Liver (tissue), 3 donors: ENCODE measurements at regions not wholly inside any gene's neighbourhood (a gene's known extent, or its start where the extent isn't known, plus 50 kb on each side); places are given as distances from the start of the nearest gene placed in this dataset.

Experiments
- FOXA1 ChIP-seq: IDR thresholded peaks from 2 replicates; pipeline ENCODE4 v1.6.1; 2016; ENCODE audit warnings: antibody characterized with exemption
- JUND ChIP-seq, 2 donors: IDR thresholded peaks; 2 replicates each; pipeline ENCODE4 v1.6.1; 2016; ENCODE audit warnings: antibody characterized with exemption in 2 of 2
- RAD21 ChIP-seq, 2 donors: IDR thresholded peaks; 2 replicates each; pipeline ENCODE4 v1.6.1; 2016; ENCODE audit warnings: antibody characterized with exemption in 2 of 2, mild to moderate bottlenecking in 2 of 2
- YY1 ChIP-seq: IDR thresholded peaks from 2 replicates; pipeline ENCODE4 v1.6.1; 2016; ENCODE audit warnings: antibody characterized with exemption, mild to moderate bottlenecking
- TF ChIP-seq, protein P1 (sequence below): fragments of 150-350 bp; IDR thresholded peaks from 2 replicates; pipeline ENCODE4 v1.5.1; 2017; ENCODE audit warnings: improper control_type of control experiment, low read depth, low read length; ENCODE audit not compliant: missing input control
- TF ChIP-seq, protein P2 (sequence below): IDR thresholded peaks from 2 replicates; pipeline ENCODE4 v1.6.1; 2016; ENCODE audit warnings: antibody characterized with exemption
- donor health status: healthy.
- donor health status: healthy.

DNA sequence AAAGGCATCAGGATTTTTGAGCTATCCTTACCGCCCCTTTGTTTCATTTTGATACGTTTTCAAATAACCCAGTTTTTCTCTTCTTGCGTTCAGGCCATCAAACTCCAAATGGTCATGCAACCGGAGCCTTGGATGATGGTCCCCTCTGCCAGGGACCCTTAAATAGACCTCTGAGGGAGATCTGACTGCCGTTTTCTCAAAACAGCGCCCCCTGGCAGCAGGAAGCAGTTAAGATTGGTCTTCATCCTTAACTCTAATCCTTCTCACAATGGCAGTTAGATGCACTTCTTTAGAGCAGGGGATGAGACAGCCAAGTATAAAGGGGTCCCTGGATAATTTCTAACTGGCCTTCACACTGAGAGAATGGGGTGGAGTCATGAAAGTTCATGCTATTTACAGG is 525.0 kb upstream of the SPANXN1 start:
- TF ChIP-seq, protein P1, sequence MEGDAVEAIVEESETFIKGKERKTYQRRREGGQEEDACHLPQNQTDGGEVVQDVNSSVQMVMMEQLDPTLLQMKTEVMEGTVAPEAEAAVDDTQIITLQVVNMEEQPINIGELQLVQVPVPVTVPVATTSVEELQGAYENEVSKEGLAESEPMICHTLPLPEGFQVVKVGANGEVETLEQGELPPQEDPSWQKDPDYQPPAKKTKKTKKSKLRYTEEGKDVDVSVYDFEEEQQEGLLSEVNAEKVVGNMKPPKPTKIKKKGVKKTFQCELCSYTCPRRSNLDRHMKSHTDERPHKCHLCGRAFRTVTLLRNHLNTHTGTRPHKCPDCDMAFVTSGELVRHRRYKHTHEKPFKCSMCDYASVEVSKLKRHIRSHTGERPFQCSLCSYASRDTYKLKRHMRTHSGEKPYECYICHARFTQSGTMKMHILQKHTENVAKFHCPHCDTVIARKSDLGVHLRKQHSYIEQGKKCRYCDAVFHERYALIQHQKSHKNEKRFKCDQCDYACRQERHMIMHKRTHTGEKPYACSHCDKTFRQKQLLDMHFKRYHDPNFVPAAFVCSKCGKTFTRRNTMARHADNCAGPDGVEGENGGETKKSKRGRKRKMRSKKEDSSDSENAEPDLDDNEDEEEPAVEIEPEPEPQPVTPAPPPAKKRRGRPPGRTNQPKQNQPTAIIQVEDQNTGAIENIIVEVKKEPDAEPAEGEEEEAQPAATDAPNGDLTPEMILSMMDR: no peak
- TF ChIP-seq JUND (IDR thresholded peaks at IDR 0.05) (no peak), RAD21 (IDR thresholded peaks at IDR 0.05) (no peak), FOXA1 (no peak), YY1 (no peak)
- TF ChIP-seq, protein P2, sequence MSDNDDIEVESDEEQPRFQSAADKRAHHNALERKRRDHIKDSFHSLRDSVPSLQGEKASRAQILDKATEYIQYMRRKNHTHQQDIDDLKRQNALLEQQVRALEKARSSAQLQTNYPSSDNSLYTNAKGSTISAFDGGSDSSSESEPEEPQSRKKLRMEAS: no peak
